Lung (tissue), 11 donors: ENCODE measurements at regions not wholly inside any gene's neighbourhood (a gene's known extent, or its start where the extent isn't known, plus 50 kb on each side); places are given as distances from the start of the nearest gene placed in this dataset.
A peak's percentile ranks its signal among the peaks of the same experiment; 100 is the strongest.
"Not testable (repeated sequence)": the region's sequence is repeated elsewhere in the genome, so short reads cannot be mapped to it uniquely, and the experiment has no call there.

Experiments used
- ATAC-seq: fragments of 200-7000 bp; cut with Tn5 transposase; one replicate; pipeline ENCODE4 v1.9.1; 2020; ENCODE audit warnings: moderate number of reproducible peaks; ENCODE audit not compliant: insufficient read depth, low FRiP score
- DNase-seq, 3 donors: peaks; one replicate each; pipeline ENCODE4 v3.0.0-alpha.2; 2013 to 2017
- H3K27ac ChIP-seq, 2 donors: one replicate each; pipeline ENCODE4 v1.5.1; 2013; ENCODE audit warnings: mild to moderate bottlenecking in 2 of 2, moderate library complexity in 2 of 2, control low read depth in 1 of 2, inconsistent platforms in 1 of 2, low read depth in 1 of 2, low read length in 1 of 2
- H3K27me3 ChIP-seq, 3 donors: one replicate each; pipeline ENCODE4 v1.5.1; 2013; ENCODE audit warnings: low read length in 2 of 3; ENCODE audit not compliant: control insufficient read depth in 3 of 3, insufficient read depth in 3 of 3
- H3K36me3 ChIP-seq, 4 donors: one replicate each; pipeline ENCODE4 v1.5.1; 2013; ENCODE audit warnings: low read length in 4 of 4, mild to moderate bottlenecking in 1 of 4, moderate library complexity in 1 of 4; ENCODE audit not compliant: control insufficient read depth in 4 of 4, insufficient read depth in 4 of 4
- H3K4me1 ChIP-seq, 5 donors: one replicate each; pipeline ENCODE4 v1.5.1; 2013; ENCODE audit warnings: low read length in 5 of 5, mild to moderate bottlenecking in 2 of 5, moderate library complexity in 1 of 5; ENCODE audit not compliant: control insufficient read depth in 5 of 5, insufficient read depth in 5 of 5
- H3K4me3 ChIP-seq: one replicate; pipeline ENCODE4 v1.5.1; 2013; ENCODE audit warnings: mild to moderate bottlenecking, control low read depth, moderate library complexity
- H3K9ac ChIP-seq, 2 donors: one replicate each; pipeline ENCODE4 v1.5.1; 2013; ENCODE audit warnings: low read length in 2 of 2, control low read depth in 1 of 2; ENCODE audit not compliant: insufficient read depth in 1 of 2
- H3K9me3 ChIP-seq, 4 donors: one replicate each; pipeline ENCODE4 v1.5.1; 2013; ENCODE audit warnings: low read length in 3 of 4, mild to moderate bottlenecking in 1 of 4, moderate library complexity in 1 of 4; ENCODE audit not compliant: control insufficient read depth in 4 of 4, insufficient read depth in 3 of 4
- CTCF ChIP-seq: IDR thresholded peaks from 2 replicates; pipeline ENCODE4 v1.5.1; 2012; ENCODE audit warnings: mild to moderate bottlenecking; ENCODE audit errors: control extremely low read depth, extremely low read depth
- WGBS, 2 donors: extraction: QIAGEN DNeasy Blood & Tissue Kit; methylation state at CpG; one replicate each; pipeline ENCODE4 v1.1.7; 2013; 5-methylcytosine and 5-hydroxymethylcytosine counted together
- donor health status: control.
- donor health status: control.
- donor health status: Bipolar disorder and iron deficiency.
- donor health status: healthy.
- donor health status: DM: yes; HTN: yes; CAD: no.

- Histone ChIP-seq H3K27me3 (no peaks in the 10 kb centered on the region), H3K4me1 (no peaks in the 10 kb centered on the region), H3K9ac (no peak overlapping the region), H3K27ac (no peak overlapping the region), H3K36me3 (no peaks in the 10 kb centered on the region), H3K4me3 (no peak overlapping the region), H3K9me3 (peaks cover 0 to 2% (median 0%) of the 10 kb centered on the region in 4 donors)
- DNase-seq (peak; percentile 12 to 64 (median 54)), ATAC-seq (no peak)
- no peak for TF ChIP-seq CTCF
- WGBS, 2 donors = 22 to 24% methylated on average over 3 of the region's 3 CpGs
These were observed 1066.5 kb downstream of the PLOD2 start for GRCh38 chr3:145094355-145094941.

GRCh38 chr3:145111141-145111540 lies 1049.8 kb downstream of the PLOD2 start:
- H3K4me3 ChIP-seq, H3K27ac ChIP-seq, DNase-seq, H3K9me3 ChIP-seq, H3K9ac ChIP-seq, ATAC-seq, H3K36me3 ChIP-seq, H3K27me3 ChIP-seq, H3K4me1 ChIP-seq: not testable (repeated sequence)
- 89 to 94% methylated on average over 5 of the region's 5 CpGs for WGBS, 2 donors

- Histone ChIP-seq H3K27me3 (no peaks in the 10 kb centered on the region), H3K9ac (no peak overlapping the region), H3K4me3 (no peak overlapping the region), H3K9me3 (no peaks in the 10 kb centered on the region), H3K36me3 (no peaks in the 10 kb centered on the region), H3K27ac (no peak overlapping the region), H3K4me1 (no peaks in the 10 kb centered on the region)
- TF ChIP-seq CTCF = no peak
- 89 to 91% methylated on average over 4 of the region's 4 CpGs for WGBS, 2 donors
- ATAC-seq (no peak), DNase-seq (no peak)
These were observed 1044.2 kb downstream of the PLOD2 start for GRCh38 chr3:145116769-145117168.

GRCh38 chr3:145118303-145118702 lies 1042.7 kb downstream of the PLOD2 start:
- 99 to 100% methylated on average over 1 of the region's 1 CpG for WGBS, 2 donors
- no peak overlapping the region for H3K27ac ChIP-seq
- TF ChIP-seq CTCF = no peak
- ATAC-seq (no peak), DNase-seq (no peak)
- no peaks in the 10 kb centered on the region for H3K27me3 ChIP-seq
- no peak overlapping the region for H3K4me3 ChIP-seq
- H3K36me3 ChIP-seq = no peaks in the 10 kb centered on the region
- H3K4me1 ChIP-seq = no peaks in the 10 kb centered on the region
- no peak overlapping the region for H3K9ac ChIP-seq
- no peaks in the 10 kb centered on the region for H3K9me3 ChIP-seq
